ENCODE measurements at regions not wholly inside any gene's neighbourhood (a gene's known extent, or its start where the extent isn't known, plus 50 kb on each side); places are given as distances from the start of the nearest gene placed in this dataset.
"Not testable (repeated sequence)": the region's sequence is repeated elsewhere in the genome, so short reads cannot be mapped to it uniquely, and the experiment has no call there.

DNA sequence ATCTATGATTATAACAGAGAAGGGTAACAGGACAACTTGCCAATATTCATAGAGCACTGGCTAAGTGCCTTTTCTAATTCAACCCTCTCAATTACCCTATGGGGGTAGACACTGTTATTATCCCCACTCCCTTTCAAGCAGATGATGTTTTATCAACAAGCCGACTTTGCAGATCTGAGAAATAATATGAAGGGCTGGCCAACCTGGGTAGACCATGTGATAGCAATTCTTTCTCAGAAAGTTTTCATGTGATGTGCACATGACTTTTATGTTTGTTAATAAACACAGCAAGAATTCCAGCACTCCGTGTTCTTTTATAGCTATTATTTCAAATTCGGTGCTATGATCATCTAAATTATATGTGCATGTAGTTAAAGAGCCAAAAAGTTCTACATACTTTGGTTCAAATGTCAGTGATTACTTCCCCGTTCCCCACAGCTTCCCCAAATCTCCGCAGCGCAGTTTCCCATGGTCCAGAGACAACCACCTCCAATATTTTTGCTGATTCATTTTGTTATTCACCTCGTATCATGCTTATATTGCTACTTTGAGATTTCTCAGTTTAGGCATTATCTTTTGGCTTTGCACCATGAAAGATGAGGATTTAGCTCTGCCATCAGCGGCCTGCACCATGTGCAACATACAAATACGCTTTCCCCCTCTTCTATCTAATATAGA, 96.7 kb upstream of the GADD45A start:
- no peak for DNase-seq

DNA sequence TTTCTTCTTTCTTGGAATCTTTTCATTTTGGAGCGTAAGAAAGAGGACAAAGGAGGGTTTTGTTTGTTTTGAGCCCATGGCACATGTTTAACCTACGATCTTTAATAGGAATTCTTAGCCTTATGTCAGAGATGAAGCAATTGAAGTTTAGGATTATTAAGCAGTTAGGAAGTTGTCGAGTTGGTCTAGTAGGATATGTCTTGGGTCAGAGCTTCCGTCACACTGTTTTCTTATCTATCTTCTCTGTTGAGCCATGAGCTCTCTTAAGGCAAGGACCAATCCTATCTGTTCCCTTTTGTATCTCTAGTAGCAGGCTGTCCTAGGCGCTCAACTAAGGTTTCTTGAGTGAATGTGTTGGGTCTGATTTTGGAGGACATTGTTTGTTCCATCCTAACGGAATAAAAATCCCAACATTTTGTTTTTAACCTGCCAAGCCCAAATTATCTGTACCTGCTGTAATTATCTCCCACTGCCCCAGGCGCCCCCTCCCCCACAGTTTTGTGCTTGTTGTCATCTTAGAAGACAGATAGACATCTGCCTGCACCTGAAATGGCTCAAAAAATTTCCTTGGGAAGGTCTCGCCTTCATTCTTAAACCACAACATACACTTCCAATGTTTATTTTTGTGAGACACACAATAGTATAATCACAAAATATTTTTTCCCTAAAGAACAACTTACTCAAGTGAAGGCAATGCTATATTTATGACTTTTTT, 95.3 kb upstream of the GADD45A start:
- no peak for DNase-seq

DNA sequence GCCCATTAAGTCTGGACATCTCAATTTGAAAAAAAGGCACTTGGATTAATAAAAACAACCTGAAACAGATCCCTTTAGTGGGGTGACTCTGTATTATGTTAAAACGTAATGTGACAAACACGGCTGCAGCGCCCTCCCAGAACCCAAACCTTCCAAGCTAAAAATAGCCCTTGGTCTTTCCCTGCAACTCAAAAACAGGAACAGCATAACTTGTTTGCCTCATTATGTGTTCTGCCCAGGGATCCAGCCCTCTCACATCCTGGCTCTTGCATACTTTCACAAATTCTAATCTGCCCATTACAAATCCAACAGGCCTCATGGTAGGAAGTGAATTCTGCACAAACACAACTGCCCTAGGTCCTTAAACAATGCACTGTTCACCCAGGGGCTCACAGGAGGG, 94.7 kb upstream of the GADD45A start:
- DNase-seq: no peak

DNA sequence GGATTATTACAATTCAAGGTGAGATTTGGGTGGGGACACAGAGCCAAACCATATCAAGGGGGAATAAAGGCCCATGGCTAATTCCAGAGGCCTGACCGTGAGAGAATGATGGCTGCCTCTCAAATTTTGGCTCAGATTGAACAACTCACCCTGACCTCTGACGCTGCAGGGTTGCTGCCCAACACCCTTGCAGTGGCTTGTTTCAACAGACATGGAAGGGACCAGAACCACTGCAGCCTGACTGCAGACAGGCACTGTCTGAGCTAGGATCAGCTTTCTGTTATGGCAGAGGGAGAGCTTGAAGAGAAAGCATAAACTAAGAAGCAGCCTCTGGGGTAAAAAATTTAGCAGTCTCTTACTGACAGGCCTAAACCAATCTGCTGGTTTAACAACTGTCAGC, 90.2 kb upstream of the GADD45A start:
- no peak for DNase-seq

DNA sequence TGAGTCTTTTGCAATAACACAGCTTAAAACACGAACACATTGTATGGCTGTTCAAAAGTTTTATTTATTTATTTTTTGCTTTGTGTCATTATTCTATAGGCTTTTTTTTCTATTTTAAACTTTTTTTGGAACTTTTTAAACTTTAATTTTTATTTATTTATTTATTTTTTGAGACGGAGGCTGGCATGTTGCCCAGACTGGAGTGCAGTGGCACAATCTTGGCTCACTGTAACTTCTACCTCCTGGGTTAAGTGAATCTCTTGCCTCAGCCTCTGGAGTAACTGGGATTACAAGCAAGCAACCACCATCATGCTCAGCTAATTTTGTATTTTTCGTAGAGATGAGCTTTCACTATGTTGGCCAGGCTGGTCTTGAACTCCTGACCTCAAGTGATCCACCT, 88.3 kb upstream of the GADD45A start:
- no peak for DNase-seq

DNA sequence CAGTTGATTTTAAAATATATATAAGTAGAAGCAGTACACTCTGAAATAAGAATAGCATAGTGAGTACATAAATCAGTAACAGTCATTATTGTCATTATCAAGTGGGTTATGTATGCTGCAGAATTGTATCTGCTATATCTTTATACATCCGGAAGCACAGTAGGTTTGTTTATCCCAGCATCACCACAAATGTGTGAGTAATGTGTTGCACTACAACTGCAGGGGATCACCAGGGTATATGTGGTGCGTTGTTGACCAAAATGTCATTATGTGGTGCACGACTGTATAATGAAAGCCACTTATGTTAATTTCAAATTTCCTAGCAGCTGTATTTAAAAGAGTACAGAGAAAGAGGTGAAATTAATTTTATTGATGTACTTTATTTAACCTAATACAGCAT, 87.7 kb upstream of the GADD45A start:
- DNase-seq: peak; percentile 59

DNA sequence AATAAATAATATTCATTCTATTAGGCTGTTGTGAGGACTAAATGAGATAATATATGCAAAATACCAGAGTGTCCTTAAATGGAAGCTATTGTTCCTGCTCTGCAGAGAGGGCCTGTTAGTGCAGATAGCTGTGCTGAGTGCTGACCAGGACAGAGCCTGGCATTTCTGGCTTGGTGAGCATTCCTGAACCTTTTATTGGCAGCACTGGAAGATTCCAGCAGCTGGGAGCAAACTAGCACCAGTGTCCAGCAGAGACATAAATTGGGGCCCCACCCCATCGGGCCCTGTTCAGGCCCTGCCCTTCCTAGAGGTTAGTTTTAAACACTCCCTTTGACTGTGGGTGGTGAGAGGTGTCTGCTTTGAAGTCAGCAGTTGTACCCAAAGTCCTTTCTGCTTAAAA, 85.9 kb upstream of the GADD45A start:
- no peak for DNase-seq

DNA sequence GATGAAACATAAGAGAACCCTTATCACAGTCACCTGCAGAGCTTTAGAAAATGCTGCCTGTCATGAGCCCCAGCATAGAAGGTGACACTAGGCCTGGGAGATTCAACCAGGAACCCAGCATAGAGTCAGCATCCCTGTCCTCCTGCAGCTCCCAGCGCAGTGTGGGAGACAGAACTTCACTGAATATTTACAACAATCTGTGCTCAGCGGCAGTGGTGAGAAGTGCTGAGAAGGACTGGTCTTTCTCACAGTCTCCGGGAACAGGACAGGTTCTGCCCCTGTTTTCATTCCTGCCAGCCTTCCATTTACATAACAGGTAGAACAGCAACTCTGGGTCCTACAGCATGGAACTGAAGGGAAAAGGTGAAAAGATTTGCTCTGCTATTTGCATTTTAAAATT, 83.5 kb upstream of the GADD45A start:
- no peak for DNase-seq

DNA sequence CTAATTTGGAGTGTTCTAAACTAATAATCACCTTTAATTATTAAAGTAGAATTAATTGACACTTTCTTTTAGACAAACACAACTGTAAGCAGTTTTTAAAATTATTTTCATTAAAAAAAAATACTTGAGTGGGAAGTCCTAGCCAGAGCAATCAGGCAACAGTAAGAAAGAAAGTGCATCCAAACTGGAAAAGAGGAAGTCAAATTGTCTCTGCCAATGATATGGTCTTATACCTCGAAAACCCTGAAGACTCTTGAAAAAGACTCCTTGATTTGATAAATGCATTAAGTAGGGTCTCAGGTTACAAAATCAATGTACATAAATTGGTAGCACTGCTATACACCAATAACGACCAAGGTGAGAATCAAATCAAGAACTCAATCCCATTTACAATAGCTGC, 83.0 kb upstream of the GADD45A start:
- DNase-seq: no peak

DNA sequence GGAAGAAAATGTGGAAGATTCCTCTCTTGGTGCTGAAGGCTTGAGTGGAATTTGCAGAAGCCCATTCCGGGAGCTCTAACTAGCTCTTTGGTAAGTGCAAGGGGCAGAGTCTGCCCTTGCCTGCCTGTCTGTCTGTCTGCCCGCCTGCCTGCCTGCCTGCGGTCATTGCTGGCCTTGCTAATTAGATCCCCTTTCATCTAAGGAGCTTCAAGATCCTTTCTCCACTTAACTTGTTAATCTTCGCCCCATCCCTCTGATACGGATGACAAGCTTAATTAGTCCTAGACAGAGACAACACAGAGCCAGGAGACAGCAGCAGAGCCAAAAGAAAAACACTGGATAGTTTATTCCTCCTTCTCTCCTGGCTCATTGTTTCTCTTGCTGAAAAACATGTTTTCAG, 80.2 kb upstream of the GADD45A start:
- no peak for DNase-seq

DNA sequence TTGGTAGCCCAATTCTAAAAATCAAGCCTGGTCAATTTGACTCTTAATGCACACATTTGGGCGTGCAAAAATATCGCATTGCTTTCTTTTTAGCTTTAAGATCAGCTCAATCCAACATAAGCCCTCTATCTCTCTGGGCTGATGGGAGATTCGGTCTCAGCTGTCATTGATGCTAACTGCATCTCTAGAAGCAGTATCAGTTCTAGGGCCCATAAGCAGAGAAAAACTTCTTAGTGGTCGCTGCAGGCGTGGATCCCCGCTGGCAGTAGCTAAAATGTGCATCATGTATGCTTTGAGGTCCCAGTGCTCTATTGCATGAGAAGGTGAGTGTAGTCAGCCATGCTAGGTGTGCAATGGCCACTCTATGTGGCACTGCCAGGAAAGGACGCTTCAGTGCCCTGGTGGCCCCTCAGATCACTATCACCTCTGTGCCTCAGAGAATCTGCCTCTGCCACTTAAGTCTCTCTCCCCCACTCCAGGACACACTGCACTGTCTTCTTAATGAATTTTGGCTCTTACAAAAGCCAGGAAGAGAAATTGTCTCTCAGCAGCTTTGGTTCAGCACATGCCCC, 79.7 kb upstream of the GADD45A start:
- no peak for DNase-seq

DNA sequence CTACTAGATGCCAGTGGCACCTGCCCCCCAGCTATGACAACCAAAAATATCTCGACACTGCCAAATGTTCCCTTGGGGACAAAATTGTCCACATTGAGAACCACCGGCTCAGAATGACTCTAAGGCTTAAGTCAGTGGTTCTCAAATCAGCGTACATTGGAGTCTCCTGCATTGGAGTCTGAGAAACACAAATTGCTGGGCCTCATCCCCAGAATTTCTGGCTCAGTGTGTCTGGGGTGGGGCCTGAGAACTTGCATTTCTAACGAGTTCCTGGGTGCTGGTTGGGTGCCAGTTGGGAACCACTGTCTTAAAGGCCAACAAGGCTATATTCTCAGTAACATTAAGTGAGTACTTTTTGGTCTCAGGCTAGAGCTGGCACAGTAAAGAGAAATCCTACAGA, 77.7 kb upstream of the GADD45A start:
- no peak for DNase-seq

DNA sequence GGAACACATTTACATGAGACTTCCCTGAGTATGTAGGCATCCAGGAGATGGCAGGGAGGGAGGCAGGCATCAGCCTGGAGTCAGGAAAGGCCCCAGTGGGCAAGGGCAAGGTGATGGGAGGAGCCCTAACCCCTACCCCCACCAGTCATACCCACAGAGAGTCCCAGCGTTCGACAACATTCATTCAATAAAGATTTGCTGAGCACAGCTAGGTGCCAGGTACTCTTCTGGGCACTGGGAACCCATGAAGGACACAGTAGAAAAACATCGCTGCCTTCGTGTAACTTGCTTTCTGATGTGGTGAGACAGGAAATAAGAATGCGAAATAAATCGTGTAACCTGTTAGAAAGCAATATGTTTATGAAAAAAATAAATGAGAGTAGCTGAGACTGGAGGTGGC, 77.3 kb upstream of the GADD45A start:
- no peak for DNase-seq

DNA sequence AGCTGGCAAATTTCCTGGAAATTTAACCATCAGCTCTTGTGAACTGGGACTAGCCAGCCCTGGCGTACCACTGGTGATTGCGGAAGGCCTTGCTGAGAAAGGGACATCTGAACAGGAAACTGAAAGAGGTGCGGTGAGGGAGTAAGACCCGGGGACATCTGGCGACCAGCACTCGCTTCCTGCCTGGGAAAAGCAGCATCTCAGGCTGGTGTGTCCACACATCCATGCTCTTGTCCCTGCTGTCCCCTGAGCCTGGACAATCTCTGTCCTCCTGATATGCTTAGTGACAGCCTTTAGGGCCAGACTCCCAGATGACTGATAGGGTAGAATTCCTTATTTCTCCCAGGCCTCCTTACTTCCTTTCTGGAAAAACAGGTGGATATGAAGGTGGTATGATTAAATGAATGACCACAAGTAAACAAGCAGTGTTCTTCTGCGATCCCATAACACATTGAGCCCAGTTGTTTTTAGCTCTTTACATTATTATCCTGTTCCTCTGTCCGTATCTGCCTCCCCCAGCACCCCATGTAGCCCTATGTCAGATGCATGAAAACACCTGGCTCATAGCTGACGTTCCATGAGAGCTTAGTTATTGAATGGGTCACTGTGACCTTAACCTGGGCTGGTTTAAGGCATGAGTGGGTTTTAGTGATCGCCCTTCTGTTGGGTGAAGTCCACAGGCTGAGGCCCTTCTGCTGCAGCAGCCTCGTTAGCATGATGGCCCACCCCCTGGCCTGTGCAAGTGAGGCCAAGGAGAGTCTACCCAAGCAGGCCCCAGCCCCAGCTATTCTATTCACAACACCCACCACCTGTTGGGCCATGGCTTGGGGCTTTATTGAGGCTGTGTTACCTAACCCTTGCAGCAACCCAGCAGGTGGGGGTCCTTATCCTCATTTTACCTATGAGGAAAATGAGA, 76.1 kb upstream of the GADD45A start:
- no peak for DNase-seq

DNA sequence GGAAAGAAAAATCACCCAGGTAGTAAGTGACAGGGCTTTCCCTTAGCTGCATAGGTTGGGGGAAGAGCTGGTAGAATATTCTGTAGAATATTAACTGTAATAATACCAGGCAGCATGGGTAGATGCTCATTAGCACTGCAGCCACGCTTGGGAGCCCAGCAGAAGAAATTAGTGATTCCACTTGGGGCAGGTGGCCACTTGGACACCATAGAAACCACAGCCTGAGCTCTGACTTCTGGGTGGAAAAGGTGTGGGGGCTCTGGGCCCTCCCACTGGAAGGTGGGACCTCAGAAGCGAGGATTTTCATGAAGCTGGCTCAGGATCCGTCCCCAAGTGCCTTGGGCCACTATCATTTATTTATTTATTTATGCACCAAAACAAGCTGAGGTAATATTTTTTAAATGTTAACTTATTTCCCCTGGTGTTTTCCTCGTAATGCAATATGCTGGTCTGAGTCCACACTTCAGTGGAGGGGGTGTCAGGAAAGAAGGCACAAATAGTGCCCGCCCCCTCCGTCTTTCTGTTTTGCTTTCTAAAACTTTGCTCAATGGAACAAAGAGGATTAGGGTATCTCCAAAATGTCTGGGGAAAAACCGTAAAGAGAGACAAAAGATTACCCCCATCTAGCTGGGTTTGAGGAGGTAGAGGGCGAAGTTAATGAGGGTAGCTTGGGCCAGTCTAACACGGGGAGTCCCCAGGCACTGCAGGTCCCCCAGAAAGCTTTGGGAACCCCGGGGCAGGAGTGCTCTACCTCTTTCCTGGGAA, 75.2 kb upstream of the GADD45A start:
- no peak for DNase-seq

DNA sequence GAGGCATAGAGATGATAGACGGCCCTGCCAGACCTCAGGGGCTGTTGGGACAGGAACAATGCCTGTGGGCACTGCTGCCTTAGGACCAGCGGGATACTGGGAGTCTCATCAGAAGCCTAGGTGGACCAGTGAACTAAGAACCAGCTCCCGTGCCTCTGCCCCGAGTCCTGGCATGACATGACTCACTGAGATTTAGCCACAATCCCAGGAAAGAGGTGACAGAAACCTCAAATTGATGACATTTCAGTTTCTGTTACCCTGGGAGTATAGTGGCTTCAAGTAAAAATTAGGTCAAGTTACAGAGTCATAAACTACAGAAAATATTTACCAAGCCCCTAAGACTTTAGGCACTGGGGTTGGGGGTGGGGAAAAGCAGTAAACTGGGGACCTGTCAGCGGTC, 74.6 kb upstream of the GADD45A start:
- no peak for DNase-seq

DNA sequence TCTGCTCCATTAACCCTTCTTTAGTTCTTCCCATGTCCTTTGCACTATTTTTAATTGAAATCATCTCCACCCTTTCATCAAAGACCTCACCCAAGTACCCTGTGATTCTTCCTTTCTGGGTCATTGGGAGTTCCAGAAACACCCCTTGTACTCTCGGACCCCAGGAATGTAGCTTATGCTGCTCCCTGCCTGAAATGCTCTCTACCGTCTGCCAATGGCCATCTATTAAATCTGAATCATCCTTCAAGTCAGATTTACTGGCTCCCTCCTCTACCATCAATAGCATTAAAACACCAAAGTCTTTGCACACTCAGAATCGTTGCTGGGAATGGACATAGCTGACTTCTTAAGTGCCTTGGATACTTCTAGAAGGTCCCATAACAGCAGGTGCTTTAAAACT, 73.2 kb upstream of the GADD45A start:
- DNase-seq: no peak

DNA sequence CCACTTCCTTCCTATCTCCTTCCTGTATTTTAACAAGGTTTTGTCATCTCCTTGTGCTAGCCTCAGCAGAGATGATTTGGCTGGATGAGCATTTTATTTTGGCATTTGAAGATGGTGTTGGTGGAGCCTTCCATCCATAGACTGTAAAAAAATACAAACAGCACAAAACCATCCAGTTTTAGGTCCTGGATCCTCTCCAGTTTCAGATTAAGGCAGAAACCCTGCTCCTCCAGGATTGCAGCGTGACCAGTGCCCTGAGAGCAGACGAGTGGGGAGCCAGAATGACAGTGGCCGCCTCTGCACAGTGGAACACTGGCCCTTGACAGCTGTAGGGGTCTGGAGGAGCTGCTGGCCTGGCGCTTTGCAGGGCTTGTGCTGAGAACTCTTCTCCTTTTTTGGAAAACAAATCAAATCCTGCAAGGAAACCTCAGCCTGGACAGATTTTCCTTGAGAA, 72.2 kb upstream of the GADD45A start:
- DNase-seq: no peak

DNA sequence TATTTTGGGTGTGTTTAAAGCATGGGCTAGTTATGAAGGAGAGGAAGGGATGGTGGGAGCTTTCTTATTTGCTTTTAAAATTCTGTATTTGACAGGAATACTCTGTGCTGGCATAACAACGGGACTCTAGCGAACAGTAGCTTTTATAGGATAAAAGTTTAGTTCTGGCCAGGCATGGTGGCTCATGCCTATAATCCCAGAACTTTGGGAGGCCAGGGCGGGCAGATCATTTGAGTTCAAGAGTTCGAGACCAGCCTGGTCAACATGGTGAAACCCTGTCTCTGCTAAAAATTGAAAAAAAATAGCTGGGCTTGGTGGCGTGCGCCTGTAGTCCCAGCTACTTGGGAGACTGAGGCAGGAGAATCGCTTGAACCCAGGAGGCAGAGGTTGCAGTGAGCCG, 71.5 kb upstream of the GADD45A start:
- DNase-seq: not testable (repeated sequence)

DNA sequence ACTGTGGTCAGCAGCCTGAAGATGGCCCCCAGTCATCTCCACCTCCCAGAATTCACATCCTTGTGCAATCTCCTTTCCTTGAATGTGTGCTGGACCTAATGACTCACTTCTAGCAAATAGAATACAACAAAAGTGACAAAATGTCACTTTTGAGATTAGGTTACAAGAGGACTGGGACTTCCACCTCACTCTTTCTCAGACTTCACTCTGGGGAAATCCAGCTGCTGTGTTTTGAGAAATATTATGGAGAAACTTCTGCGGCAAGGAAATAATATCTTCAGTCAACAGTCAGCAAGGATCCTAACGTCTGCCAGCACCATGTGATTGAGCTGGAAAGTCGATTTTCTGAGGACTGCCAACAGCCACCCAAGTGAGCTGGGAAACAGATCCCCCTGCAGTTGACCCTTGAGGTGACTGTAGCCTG, 70.5 kb upstream of the GADD45A start:
- no peak for DNase-seq

DNA sequence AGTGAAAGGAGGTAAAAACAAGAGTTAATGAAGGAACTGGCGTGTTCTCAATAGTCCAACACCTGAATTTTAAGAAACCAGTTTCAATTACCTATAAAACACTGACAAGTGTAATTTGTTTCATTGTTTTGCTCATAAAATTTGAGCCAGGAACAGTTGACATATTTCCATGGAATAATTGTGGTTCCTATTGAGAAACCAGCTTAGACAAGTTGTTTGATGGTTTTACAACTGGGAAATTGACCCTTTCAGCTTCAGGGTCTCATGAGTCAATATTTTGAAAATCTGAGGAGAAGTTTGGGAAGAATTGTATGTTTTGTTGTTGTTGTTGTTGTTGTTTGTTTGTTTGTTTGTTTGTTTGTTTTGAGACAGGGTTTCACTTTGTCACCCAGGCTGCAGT, 69.1 kb upstream of the GADD45A start:
- DNase-seq: no peak

DNA sequence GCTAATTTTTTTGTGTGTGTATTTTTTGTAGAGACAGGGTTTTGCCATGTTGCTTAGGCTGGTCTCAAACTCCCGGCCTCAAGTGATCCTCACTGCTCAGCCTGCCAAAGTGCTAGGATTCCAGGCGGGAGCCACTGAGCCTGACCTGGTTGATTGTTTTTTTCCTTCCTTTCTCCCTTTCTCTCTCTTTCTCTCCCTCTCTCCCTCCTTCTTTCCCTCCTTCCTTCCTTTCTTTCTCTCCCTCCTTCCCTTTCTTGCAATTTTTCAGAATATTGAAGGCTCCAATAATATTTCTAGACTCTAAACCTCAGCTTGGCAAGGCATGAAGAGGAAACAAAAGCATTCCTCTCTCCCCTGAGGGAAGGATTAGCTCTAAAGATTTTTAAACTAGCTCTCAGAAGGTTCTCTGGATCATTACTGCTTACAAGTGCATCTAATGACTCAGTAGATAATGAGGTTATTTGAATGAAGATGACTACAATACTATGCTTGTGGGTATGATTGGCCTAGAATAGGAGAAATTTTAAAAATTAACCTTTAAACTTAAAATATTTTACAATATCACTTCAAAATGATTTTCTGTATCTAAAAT, 68.5 kb upstream of the GADD45A start:
- no peak for DNase-seq

Measured in NCI-H2081 treated with DMSO at 0.1 percent for 48 hours (cell line).